ENCODE measurements at regions not wholly inside any gene's neighbourhood (a gene's known extent, or its start where the extent isn't known, plus 50 kb on each side); places are given as distances from the start of the nearest gene placed in this dataset.
"Not testable (repeated sequence)": the region's sequence is repeated elsewhere in the genome, so short reads cannot be mapped to it uniquely, and the experiment has no call there.

GRCh38 chr4:67333664-67334063, 211.6 kb downstream of the CENPC start:
- DNase-seq: peak in 1 of 58 donors; percentile 5

DNA sequence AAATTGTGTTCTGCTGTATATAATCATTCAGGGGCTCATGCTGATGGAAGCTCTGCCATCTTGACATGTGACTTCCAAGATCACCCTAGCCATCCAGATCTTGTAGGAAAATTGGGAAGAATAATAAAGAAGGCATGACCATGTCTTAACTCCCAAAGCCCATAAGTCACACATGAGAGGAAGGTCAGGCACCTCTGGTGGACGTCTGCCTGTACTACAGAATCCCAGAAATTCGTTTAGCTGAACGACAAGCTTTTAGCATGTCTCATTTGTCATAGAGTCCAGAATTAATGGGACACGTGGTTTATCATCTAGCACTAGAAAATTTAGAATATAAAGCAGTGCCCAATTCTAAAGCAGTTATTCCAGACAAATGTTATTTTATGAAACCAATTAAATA, 212.7 kb downstream of the CENPC start:
- DNase-seq: no peak

GRCh38 chr4:67328393-67328792, 216.9 kb downstream of the CENPC start:
- DNase-seq: no peak

DNA sequence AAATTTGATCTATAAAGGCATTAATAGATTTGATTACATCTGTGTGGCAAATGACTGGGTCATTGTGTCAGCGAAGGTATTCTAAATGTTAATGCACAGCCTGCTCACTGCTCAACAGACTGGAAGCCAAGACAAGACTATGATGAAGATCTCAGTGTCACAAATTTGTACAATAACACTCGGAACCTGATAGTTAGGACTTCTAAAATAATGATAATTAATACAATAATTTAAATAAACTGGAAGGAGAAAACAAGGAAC, 217.4 kb downstream of the CENPC start:
- DNase-seq: no peak

DNA sequence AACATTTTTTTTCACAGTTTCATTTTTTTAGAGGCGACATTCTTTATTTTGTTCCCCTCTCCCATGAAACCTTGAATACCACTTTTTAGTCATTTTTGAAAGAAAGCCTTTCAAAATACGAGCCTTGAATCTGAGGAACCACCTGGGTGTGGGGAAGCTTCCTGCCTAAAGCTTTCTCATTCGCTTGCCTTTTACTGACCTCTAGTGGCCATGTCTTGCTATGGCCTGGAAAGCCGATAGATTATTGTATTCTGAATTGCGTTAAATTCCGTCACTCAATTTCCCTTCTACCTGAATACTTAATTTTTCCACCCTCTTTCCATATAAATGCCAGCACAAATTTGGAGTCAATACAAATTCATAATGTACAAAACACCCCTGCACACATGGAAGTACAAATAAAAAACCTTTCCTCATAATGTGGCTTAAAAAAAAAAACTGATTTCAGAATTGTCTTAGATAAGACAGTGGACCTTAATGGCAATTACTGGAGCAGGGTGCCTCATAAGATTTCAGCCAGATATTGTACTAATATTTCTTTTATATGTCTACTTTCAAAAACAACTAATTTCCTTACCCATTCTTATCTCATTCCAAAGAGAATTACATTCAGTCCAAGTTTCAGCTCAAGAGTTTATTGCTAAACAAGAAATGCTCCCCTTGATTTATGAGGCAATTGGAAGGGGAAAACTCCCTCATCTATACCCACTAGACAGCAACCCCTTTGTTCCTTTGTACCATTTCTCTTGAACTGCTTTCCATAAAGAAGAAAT, 217.9 kb downstream of the CENPC start:
- peak in 40 of 58 donors; percentile 1 to 70 (median 6) for DNase-seq

DNA sequence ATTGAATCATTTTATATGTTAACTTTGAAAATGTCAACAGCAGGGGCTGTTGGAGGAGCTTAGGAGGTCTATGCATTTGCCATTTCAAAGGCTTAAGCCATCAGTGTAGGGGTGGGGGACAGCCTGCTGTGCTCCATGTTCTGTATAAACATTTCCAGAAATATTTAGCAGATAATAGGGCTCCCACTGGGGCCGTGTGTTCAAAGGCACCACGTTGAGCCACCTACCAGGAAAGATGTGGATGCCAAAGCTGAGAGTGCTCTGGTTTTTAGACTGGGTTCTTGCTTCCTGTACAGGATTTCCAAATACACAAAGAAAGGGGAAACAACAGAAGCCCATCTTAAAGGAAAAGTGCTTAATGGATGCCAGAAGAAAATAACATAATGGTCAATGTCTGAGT, 219.5 kb downstream of the CENPC start:
- DNase-seq: no peak

DNA sequence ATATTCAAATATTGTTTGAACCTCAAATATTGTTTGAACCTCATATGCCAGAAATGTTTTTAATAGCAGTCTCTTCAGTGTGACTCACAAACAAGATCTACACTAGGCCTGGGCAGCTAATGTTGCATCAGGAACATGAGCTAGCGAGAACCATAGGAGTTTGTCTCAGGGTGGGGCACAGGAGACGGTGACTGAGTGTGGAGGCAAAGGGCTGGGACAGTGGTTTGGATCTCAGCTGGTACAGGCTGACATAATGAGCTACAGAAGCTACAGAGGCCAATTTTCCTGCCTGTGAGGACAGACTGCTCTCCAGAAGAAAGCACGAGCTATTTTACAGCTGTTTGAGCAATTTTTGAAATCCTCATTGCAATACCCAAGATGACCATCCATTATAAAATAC, 224.7 kb downstream of the CENPC start:
- DNase-seq: no peak

GRCh38 chr4:67319607-67320006, 225.7 kb downstream of the CENPC start:
- not testable (repeated sequence) for DNase-seq

DNA sequence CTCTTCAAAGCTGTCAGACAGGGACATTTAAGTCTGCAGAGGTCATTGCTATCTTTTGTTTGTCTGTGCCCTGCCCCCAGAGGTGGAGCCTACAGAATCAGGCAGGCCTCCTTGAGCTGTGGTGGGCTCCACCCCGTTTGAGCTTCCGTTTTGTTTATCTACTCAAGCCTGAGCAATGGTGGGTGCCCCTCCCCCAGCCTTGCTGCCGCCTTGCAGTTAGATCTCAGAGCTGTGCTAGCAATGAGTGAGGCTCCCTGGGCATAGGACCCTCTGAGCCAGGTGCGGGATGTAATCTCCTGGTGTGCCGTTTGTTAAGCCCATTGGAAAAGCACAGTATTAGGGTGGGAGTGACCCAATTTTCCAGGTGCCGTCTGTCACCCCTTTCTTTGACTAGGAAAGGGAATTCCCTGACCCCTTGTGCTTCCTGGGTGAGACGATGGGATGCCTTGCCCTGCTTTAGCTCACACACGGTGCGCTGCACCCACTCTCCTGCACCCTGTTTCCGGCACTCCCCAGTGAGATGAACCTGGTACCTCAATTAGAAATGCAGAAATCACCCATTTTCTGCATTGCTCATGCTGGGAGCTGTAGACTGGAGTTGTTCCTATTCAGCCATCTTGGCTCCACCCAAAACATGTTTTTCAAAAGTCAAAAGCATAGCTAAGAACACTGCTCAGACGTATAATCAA, 244.7 kb downstream of the CENPC start:
- DNase-seq: not testable (repeated sequence)

- no peak for DNase-seq
Measured at GRCh38 chr4:67292636-67293035, 252.7 kb downstream of the CENPC start.

DNA sequence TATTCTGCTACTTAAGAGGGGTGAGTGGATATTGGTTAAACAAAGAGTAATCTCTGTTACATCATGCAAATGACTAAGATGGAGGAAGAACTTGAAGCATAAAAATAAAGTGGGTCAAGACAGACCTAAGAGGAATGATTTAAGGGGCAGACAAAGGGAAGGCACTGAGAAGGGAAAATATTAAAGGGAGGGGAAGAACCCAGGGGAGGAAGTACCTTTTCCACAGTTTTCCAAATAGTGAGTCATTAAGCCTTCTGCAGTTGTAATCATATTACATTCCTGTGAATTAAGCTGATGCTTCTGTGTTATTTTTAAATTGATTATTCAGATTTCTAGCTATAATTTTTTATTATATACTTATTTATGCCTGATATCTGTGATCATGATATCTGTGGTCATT, 253.3 kb downstream of the CENPC start:
- DNase-seq: no peak

DNA sequence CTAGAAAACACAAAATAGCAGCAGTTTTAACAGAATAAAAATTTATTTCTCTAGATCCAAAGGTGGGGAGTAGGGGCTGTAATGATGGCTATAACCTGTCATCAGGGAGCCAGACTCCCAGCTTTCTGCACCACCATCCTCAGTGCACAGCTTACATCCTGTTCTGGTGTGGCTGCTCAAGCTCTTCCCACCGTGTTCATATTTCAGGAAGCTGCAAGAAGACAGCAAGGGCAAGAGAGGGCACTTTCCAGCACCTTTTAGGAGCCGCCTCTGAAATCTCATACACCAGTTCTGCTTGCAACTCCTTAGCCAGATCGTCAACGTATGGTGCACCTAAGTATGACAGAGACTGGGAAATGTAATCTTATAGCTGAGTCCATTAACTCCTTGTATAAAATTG, 253.7 kb downstream of the CENPC start:
- DNase-seq: no peak

DNA sequence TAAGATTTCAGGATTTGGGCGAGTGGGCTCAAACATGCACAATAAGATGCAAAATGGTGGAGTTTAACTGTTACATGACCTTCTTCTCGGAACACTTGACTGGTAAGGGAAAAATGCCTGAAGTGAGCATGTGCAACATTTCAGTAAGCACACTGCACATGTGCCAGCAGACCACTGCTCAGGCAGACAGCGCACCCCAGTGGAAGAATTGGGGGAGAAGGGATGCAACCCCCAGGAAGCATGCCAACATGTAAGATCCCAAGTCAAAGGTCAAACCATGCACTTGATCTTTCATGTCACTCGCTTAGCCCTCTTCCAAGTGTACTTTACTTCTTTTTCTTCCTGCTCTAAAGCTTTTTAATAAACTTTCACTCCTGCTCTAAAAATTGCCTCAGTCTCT, 256.3 kb downstream of the CENPC start:
- DNase-seq: no peak

DNA sequence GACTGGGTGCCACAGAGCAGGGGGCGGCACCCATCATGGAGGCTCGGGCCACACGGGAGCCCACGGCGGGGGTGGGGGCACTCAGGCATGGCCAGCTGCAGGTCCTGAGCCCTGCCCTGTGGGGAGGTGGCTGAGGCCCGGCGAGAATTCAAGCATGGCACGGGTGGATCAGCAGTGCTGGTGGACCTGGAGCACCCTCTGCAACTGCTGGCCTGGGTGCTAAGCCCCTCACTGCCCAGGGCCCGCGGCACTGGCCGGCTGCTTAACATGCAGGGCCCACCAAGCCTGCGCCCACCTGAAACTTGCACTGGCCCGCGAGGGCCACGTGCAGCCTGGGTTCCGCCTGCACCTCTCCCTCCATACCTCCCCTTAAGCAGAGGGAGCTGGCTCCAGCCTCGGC, 258.6 kb downstream of the CENPC start:
- DNase-seq: no peak

DNA sequence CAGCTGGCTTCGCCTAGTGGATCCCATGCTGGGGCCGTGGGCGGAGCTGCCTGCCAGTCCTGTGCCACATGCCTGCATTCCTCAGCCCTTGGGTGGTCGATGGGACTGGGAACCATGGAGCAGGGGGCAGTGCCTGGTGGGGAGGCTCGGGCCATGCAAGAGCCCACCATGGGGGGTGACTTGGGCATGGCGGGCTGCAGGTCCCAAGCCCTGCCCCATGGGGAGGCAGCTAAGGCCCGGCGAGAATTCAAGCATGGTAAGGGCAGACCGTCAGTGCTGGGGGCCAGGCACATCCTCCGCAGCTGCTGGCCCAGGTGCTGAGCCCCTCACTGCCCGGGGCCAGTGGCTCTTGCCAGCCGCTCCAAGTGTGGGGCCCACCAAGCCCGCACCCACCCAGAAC, 262.6 kb downstream of the CENPC start:
- DNase-seq: no peak

DNA sequence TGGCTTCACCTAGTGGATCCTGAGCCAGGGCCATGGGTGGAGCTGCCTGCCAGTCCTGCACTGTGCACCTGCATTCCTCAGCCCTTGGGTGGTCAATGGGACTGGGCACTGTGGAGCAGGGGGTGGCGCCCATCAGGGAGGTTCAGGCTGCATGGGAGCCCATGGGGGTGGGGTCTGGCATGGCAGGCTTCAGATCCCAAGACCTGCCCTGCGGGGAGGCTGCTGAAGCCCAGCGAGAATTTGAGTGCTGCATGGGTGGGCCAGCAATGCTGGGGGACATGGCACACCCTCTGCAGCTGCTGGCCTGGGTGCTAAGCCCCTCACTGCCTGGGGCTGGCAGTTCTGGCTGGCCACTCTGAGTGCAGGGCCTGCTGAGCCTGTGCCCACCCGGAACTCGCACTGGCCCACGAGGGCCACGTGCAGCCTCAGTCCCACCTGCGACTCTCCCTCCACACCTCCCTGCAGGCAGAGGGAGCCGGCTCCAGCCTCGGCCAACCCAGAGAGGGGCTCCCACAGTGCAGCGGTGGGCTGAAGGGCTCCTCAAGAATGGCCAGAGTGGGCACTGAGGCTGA, 270.0 kb downstream of the CENPC start:
- DNase-seq: no peak

- not testable (repeated sequence) for DNase-seq
Measured at GRCh38 chr4:67274671-67275070, 270.6 kb downstream of the CENPC start.

DNA sequence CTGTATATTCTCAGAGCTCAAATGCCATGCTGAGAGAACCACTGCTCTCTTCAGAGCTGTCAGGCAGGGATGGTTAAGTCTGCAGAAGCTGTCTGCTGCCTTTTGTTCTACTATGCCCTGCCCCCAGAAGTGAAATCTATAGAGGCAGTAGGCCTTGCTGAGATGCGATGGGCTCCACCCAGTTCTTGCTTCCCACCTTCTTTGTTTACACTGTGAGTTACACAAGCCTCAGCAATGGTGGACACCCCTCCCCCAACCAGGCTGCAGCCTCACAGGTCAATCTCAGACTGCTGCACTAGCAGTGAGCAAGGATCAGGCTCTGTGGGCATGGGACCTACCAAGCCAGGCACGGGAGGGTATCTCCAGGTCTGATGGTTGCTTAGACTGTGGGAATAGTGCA, 271.6 kb downstream of the CENPC start:
- DNase-seq: no peak

GRCh38 chr4:67261971-67262370, 283.3 kb downstream of the CENPC start:
- DNase-seq: no peak

GRCh38 chr4:67256388-67257043, 288.8 kb downstream of the CENPC start:
- DNase-seq: no peak

GRCh38 chr4:67250131-67250896, 295.0 kb downstream of the CENPC start:
- DNase-seq: no peak

DNA sequence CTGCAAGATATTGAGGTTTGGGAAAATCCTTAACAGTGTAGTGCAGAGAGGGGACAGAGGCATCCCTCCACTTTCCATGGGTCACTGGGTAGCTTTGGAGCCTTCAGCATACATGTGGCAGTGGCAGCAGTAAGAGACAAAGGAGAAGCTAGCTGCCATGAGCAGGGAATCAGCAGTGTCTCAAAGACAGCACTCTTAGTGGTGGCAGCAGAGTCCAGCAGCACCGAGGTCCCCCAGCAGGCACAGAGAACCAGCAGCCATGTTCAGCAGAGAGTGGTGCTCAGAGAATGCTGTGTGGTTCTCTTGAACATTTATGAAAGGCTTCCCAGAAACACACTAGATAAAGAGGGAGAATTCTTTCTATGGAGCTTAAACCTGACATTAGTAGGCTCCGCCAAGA, 308.5 kb downstream of the CENPC start:
- DNase-seq: no peak

Measured in anterior cingulate cortex (tissue), 58 donors.